ENCODE measurements at regions not wholly inside any gene's neighbourhood (a gene's known extent, or its start where the extent isn't known, plus 50 kb on each side); places are given as distances from the start of the nearest gene placed in this dataset.

DNA sequence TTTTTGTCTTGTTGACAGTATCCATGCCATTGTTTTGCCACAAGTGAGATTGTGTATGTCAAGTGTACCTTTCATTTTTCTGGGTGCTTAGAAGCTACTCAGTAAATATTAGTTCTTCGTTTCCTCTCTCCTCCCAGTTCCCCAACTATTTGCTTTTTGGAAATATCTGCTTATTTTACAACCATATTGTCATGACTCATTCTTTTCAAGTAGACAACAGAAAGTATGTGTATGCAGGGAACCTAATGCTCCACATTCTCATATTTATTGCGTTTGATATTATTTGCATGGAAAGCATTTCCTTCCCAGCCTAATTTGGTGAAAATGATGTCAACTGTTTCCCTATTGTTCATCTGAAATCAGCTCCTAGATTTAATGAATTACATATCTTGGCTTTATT lies 483.7 kb upstream of the RIOK2 start (continued):
- TF ChIP-seq CTBP2 (IDR thresholded peaks at IDR 0.05; ENCODE audit: borderline replicate concordance, insufficient read depth, insufficient read length, low read length) (no peak), SIN3A (conservative IDR thresholded peaks at IDR 0.05 in 1 of 2, IDR thresholded peaks at IDR 0.05 in 1 of 2; ENCODE audit: low read depth in 1 of 2, low read length in 2 of 2) (no peak), SRF (IDR thresholded peaks at IDR 0.05; ENCODE audit: low read depth, low read length) (no peak), SIRT6 (IDR thresholded peaks at IDR 0.05; ENCODE audit: low read length) (no peak)
- TF ChIP-seq, protein P1, sequence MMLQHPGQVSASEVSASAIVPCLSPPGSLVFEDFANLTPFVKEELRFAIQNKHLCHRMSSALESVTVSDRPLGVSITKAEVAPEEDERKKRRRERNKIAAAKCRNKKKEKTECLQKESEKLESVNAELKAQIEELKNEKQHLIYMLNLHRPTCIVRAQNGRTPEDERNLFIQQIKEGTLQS (IDR thresholded peaks at IDR 0.05; ENCODE audit: insufficient read depth, low read depth, low read length) = no peak

Data from H1 (cell line).